Prostate gland (tissue), 2 donors: ENCODE measurements at regions not wholly inside any gene's neighbourhood (a gene's known extent, or its start where the extent isn't known, plus 50 kb on each side); places are given as distances from the start of the nearest gene placed in this dataset.

ENCODE experiments used
- POLR2A ChIP-seq: fragments of 450-650 bp; IDR thresholded peaks from one replicate; pipeline ENCODE4 v1.6.1; 2016; ENCODE audit warnings: antibody characterized with exemption, mild to moderate bottlenecking
- POLR2AphosphoS5 ChIP-seq: sonication (generic); formaldehyde crosslinking; IDR thresholded peaks from one replicate; pipeline ENCODE4 v1.6.1; 2017; ENCODE audit warnings: antibody characterized with exemption
- TF ChIP-seq, protein P1 (sequence below), 4 experiments: fragments of 200-600 bp in 2 of 4; fragments of 450-650 bp in 2 of 4; sonication (generic) in 2 of 4; IDR thresholded peaks; 1 replicate in 3 of 4; 2 replicates in 1 of 4; pipeline ENCODE4 v1.5.1; 2016 to 2019; ENCODE audit warnings: antibody characterized with exemption in 4 of 4, mild to moderate bottlenecking in 2 of 4, moderate library complexity in 2 of 4

DNA sequence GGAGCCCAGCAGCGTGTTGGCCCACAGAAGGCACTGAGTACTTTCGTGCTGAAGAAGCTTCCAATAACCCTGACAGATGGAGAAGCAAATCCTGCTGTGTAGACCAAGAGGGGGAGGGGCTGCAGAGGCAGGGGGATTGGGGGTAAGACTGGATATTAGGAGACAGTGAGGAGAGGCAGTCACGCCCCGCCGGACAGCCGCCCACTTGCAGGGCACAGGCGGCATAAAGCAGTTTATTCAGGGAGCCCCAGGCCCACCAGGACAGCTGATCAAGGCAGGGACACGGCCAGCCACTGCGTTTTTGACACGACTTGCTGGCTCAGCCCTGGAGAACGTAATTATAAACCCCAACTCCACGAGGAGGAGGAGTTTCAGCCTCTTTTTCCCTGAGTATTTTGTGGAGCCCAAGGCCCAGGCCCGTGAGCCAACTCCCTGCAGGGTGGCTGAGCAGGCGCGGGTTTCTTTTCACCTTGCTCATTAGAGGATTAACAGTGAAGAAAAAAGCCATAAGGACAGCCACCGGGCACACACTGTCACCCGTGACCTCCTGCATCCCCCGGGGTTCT is 177.9 kb downstream of the TFAP2C start:
- TF ChIP-seq POLR2A (no peak), POLR2AphosphoS5 (no peak)
- TF ChIP-seq, protein P1, sequence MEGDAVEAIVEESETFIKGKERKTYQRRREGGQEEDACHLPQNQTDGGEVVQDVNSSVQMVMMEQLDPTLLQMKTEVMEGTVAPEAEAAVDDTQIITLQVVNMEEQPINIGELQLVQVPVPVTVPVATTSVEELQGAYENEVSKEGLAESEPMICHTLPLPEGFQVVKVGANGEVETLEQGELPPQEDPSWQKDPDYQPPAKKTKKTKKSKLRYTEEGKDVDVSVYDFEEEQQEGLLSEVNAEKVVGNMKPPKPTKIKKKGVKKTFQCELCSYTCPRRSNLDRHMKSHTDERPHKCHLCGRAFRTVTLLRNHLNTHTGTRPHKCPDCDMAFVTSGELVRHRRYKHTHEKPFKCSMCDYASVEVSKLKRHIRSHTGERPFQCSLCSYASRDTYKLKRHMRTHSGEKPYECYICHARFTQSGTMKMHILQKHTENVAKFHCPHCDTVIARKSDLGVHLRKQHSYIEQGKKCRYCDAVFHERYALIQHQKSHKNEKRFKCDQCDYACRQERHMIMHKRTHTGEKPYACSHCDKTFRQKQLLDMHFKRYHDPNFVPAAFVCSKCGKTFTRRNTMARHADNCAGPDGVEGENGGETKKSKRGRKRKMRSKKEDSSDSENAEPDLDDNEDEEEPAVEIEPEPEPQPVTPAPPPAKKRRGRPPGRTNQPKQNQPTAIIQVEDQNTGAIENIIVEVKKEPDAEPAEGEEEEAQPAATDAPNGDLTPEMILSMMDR (IDR thresholded peaks at IDR 0.05): no peak
